ENCODE measurements at regions not wholly inside any gene's neighbourhood (a gene's known extent, or its start where the extent isn't known, plus 50 kb on each side); places are given as distances from the start of the nearest gene placed in this dataset.

DNA sequence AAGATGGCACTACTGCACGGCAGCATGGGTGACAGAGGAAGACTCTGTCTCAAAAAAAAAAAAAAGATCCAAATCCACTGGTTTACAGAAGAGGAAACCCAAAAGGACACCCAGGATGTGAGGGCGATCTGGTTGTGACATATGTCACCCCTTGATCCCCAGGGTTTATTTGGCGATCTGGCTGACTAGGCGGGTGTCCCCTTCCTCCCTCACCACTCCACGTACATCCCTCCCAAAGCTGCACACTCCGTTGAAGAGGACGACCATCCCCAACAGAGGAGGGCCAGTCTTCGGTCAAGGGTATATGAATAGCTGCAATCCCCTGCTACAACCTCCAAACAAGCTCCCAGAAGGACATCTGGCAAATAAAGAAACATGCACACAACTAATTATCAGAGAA, 111.6 kb downstream of the HTR5A start:
- no peak for DNase-seq (ENCODE audit: low spot score)

DNA sequence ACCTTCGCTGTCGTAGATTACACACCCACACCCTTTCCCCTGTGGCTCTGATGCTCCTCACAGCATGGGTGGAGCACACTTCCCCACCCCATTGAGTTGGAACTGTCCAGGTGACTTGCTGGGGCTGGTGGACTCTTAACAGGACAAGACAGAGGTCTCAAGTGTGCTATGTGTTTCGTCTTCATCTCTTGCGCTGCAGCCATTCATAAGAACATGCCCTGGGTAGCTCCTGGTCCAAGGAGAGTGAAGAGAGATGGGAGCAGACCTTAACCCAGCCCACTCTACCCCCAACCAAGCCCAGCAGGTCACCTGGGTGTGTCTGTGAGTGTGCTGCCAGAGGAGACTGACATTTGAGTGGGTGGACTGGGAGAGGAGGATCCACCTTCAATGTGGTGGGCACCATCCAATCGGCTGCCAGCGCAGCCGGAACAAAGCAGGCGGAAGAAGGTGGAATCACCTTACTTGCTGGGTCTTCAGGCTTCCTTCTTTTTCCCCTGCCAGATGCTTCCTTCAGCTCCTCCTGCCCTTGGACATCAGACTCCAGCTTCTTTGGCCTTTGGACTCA, 112.4 kb downstream of the HTR5A start:
- no peak for DNase-seq (ENCODE audit: low spot score)

DNA sequence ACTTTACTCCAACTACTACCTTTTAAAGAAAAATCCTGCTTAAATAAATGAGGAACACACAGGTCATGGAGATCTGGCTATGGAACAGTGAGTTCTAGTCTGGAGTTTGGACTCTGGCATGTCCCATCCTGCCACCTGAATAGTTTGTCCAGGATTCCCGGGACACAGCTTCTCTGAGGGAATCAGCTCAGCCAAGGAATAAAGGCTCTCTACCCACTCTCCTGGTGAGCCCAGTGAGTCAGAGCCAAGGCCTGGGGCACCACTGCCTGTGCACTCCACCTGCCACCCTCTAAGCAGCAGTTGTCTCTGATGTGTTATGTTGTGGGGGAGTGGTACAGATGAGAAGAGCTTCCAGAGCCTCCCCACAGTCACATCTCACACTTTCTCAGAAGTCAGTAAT, 113.5 kb downstream of the HTR5A start:
- DNase-seq (ENCODE audit: low spot score): no peak

DNA sequence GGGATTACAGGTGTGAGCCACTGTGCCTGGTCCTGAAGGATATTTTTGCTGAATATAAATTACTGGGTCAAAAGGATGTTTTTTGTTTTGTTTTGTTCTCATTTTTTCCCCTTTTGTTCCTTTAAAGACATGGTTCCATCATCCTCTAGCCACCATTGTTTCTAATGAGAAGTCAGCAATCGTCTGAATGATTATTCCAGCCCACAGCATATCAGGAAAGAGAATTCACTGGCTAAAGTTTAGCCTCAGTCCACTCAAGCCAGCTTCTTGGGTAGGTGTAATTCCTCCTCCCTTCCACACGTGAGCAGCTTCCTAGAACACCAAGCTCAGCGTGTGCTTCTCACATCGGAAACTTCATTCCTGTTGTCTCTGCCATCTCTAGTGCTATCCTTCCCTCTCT, 112.8 kb upstream of the INSIG1 start:
- no peak for DNase-seq (ENCODE audit: low spot score)

DNA sequence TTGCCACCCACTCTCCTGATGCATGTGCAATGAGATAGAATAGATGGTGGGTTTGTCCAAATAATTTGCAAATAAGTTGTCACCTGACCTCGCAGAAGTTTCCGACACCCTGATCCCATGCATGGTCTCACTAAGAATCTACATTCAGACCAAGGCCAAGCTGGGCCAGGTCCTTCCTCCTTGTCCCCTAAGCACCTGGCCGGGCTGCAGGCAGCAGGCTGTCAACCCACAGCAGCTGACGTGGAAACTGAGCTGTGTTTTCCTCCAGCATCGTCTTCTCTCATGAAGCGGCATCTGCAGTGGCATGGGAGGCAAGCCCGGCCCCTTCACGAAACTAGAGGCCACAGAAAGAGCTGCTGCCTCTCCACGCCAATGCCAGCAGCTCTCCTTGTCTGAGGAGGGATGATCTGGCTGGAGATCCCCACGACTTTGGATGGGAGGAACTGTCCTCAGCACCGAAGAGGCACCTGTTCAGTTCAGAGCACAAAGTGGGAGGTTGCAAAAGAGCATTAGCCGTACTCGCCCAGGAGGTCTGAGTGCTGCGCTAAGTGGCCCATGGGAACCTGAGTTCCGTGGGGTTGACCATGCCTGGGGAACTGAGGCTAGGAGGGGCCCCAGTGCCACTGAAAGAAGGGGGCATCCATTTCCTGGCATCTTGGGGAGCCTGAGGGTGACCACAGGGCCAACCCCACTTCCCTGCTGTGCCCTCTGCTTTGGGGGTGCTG, 110.5 kb upstream of the INSIG1 start:
- peak; percentile 5 for DNase-seq (ENCODE audit: low spot score)

DNA sequence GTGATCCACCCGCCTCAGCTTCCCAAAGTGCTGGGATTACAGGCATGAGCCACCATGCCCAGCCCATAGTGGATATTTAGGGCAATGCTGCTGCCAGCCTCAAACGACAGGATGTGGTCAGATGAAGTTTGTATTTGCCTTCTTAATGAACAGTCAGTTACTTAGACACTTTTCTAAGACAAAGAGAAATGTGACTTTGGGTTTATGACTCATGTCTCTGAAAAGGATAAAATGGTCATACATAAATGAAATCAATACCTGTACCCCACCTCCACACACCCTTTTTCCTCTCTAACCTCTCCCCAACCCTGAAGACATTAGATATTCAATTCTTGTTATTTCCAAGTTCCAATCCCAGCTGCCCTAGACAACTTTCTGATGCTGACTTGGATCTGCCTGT, 109.3 kb upstream of the INSIG1 start:
- DNase-seq (ENCODE audit: low spot score): no peak

DNA sequence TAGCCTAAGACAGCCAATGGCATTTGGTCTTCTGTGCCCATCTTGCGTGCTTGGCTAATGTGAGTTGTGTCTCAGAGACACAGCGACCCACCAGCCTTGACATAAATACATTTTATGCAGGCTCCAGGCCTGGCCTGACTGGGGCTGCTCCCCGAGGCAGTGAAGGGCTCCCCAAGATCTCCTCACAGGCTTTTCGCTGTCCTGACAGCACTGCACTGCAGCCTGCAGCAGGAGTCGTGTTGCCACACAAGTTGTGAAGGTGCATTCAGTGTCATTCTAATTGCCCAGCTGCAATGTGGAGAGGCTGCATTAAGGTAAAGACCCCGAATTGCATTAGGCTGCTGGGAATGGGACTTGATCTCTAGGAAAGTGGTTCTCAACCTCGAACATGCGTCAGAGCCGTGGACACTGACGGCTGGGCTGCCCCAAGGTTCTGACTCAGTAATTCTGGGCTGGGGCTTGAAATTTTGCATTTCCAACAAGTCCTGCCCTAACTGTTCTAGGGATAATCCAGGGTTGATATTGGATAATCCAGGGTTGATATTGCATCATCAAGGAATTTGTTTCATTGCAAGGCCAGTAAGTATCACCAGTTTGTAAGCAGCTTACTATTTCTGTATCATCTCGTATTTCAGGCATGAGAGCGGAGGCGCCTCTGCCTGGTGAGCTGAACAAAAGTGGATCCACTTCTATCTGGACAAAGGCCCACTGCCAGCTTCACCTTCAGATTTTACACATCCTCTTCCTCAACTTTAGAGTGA, 108.7 kb upstream of the INSIG1 start:
- no peak for DNase-seq (ENCODE audit: low spot score)

DNA sequence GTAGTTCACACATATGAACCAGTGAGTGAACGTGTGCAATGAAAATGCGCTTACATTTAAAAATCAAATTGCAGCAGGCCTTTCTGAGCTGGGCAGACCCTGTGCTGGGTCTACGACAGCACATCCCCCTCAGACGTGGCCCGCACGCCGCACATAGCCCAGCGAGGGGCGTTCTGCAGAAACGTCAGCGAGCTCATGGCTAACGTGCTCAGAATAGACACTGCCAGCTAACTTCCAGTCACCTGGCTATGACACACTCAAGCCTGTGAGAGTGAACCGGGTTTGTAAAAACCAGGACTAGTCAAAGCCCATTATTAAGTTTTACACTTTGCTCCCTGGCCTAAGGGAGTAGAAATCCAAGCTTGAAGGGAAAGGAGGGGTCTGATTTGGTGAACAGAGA, 108.1 kb upstream of the INSIG1 start:
- DNase-seq (ENCODE audit: low spot score): no peak

DNA sequence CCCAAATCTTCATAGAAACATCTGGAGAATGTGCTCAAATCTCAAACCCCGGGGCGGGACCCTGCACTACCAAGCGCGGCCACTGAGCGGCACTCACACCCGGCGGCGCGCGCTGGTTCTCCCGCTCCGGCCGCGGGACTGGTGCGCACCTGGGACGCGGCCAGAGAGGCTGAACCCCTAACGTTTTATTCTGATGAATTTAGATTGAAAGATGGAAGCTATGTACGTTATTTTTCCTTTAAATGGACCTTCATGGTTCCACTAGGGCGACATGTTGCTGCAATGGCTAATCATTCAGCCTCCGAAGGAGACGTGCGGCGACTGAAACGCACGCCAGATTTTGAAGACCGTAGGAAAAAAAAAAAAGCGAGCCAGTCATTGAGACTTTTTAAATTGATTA, 107.0 kb upstream of the INSIG1 start:
- DNase-seq (ENCODE audit: low spot score): peak; percentile 47

DNA sequence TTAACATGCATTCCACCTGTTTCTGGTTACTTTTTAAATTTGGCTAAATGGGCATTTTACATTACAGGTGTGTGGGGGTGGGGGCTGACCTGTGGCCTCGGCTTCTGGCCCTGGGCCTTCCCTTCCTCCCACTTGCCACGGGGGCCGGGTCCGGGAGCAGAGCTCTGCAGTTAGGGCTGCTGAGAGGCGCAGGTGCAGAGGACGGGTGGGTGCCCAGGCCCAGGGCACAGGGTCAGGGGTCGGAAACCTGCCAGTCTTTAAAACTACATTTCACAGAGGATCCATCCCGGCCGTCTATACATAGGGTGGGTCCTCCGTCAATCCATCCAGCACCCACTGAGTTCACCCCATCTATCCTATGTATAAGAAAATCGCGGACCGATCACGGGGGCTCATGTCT, 106.5 kb upstream of the INSIG1 start:
- DNase-seq (ENCODE audit: low spot score): no peak

DNA sequence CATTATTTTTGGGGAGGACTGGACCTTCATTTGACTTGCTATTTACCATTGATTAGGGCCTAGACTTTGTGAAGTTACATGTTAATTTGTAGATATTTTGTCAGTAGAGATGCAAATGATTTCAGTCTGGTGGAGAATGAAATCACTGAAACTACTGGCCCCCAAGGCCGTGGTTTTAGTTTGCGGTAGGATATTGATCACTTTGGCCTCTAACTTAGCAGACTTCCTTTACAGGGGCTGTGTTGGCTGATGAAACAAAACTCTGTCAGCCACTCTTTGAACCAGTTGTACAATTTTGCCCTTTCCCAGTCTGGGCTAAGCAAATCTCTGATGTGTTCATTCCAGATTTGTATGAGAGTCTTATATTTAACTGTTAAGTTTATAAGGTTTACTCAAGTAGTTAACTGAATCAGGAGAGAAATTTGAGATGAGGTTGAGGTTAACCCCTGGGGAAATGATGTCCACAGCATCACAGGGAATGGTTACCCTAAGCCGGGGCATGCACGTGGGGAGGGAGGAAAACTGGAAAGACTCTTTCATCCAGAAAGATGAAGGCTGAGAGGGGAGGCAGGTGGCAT, 105.7 kb upstream of the INSIG1 start:
- no peak for DNase-seq (ENCODE audit: low spot score)

DNA sequence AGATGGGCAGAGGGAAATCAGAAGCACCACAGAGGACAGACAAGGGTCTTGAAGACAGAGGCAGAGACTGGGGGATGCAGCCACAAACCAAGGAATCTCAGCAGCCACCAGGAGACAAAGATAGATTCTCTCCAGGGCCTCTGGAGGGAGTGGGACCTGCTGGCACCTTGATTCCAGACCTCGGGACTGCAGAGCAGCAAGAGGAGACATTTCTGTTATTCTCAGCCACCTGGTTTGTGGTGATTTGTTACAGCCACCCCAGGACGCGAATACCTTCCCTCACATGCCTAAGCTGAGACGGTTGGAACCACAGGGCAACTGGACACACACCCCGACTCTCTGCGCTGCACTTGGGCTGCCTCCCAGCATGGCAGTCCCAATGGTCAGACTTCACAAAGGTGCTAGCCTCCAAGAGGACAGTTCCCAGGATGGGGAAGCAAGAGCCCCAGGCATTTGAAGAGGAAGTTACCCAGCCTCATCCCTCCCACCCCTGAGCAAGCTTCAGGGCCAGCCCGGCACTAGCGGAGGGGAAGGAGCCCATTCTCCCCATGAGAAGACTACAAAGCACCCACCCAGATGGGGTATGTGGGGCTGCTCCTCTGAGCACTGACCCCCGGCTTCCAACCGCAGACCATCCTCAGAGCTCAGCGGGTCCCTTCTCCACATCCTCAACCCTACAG, 104.6 kb upstream of the INSIG1 start:
- no peak for DNase-seq (ENCODE audit: low spot score)

DNA sequence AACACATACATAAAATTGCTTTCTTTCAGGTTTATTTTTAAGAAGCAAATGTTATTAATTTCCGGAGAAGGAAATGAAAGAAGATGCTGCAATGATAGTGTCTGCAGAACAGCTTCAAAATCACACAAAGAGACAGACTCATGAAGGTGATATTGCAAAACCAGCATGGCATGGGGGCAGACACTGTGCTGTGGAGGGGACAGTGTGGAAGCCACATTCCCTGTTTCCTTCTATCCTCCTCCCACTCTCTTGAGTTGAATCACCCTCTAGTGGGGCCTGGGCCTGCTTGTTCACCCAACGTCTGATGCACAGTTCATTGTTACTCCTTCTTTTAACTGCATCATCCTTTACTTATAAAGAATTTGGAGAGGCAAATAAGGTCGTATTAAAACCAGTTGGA, 104.0 kb upstream of the INSIG1 start:
- no peak for DNase-seq (ENCODE audit: low spot score)

DNA sequence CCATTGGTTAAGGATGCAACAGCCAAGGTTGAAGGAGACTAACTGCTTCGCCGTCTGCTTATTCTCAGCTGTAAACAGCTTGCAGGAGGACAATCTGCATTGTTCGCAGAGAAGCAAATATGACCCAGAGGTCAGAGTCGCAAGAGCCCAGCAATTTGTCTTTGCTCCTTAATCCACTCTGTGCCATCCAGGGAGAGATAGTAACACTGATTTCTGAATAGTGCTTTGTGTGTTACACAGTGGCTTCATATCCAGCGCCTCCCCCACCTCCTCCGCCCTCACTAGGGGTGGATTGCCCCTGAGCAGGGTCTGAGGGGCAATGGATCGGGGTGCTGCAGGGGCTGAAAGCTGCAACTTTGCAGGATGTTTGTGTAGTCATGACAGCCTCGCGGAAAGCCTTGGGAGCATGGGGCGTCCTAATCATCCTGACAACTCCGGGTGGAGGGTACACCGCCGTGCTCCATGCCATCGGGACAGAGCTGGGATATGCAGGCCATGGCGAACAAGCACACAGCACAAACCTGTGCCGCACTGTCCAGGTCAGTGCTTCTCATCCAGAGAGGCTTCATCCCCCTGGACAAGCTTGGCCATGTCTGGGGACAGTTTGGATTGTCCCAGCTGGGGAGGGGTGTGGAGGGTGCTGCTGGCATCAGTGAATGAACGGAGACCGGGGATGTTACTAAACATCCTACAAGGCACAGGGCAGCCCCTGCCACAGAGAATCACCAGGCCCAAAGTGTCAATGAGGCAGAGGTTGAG, 103.1 kb upstream of the INSIG1 start:
- no peak for DNase-seq (ENCODE audit: low spot score)

DNA sequence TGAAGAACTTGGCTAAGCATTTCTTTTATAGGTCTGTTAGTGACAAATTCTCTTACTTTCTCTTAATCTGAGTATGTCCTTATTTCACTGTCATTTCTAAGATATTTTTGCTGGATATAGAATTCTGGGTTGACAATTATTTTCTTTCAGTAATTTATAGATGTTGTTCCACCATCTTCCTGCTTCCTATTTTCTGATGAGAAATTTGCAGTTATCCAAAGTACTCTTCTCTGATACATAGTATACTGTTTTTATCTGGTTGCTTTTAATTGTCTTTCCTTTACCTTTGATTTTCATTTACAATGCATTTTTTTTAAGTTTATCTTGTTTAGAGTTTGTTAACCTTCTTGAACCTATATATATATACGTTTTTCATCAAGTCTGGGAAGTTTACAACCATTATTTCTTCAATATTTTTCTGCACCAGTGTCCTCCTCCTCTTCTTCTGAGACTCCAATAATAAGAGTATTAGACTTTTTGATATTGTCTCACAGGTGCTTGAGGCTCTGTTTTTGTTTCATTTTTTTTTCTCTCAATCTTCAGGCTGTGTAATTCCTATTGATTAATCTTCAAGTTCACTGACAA, 101.6 kb upstream of the INSIG1 start:
- DNase-seq (ENCODE audit: low spot score): no peak

DNA sequence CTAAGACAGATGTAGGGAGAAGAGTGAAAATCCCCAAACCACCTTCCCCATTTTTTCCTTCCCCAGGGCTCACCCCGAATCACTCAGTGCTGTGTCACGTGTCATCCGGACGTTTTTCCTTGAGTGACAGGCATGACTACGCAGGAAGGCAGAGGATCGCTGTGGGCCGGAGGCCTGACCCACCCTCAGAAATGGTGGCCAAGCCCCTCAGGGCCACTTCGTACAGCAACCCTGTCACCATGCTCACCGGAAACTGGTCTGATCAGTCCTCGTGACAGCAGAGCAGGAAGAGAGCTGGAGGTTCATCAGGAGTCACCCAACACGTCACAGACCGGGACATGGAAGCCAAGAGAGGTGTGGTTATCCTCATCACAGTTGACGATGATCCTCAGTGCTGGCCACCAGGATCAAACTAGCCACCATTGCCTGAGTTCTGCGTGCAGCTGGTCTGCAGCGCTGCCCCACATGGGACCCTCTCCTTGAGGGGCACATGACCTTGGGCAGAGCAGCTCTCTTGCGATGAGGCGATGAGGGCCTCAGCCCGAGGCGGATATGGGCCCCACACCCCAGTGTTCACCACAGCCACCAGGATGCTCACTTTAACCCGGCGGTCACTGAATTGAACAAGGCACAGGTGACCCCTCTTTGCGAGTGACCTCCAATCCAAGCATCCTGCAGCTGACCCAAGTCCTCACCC, 99.3 kb upstream of the INSIG1 start:
- no peak for DNase-seq (ENCODE audit: low spot score)

DNA sequence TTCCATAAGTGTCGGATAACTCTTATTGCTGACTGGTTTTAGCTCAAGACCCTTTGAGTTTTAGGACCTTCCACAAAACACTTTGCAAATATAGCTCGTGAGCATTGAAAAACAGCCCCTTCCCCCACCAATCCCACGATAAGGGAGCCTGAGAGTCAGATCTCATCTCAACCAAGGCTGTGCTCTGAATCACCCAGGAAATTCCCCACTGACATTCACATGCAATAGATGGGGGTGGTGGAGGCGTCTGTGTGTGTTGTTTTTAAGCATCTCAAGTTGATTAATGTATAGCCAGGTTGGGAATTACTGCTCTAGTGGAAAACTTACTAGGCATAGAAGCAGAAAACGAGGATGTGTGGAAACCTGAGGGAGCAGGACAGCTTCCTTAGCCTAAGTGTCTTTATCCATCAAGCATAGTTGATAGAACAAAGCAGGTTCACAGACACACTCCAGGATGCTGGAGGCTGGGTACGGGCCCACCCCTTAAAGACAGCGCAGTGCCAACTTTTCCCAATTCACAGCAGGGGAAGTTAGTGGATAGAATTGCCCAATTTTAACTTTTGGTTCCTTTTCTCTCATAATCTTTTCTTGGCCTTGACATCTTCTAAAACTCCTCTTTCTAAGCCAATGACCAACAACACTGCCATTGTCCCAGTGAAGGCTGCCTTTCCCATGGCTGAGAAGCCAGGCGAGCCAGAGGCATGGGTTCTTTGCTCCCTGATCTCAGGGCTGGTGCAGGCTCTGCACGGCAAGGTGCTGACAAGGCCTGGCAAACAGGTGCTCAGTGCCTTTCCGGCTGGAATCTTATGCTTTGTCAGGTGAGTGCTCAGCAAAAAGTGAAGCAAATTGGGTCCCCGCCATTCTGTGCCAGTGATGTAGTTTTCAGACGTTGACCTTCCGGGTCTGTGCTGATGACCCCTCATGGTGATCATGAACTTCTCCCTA, 98.5 kb upstream of the INSIG1 start:
- no peak for DNase-seq (ENCODE audit: low spot score)

DNA sequence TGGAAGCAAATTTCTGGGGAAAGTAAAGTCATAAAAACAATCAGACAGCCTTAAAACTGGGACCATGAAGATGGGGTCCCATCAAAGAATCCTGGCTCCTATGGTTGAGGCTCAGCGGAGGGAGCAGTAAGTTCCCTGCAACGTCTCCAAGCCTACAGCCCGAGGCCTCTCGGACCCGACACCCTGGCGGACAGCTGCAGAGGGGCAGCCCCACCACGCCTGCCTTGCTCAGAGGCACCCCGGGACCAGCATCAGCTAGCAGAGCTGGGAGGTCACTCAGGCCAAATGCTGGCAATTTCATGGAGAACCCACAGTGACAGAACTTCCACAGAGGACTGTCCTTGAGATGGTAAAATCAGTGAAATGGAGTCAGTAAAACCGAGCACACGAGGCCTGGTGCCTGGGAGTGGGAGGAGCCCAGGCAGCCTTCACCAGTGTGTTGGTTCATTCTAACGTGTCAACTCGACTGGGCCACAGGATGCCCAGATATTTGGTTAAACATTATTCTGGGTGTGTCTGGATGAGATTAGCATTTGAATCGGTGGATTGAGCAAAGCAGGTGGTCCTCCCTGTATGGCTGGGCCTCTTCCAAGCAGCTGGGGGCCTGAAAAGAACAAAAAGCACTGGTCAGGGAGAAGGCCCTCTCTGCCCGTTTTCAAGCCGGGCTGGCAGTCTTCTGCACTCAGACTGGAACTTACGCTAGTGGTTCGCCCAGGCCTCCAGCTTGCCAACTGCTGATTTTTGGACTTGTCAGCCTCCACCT, 96.2 kb upstream of the INSIG1 start:
- DNase-seq (ENCODE audit: low spot score): no peak
